Heart left ventricle (tissue), 13 donors: ENCODE measurements at regions not wholly inside any gene's neighbourhood (a gene's known extent, or its start where the extent isn't known, plus 50 kb on each side); places are given as distances from the start of the nearest gene placed in this dataset.

Experiments used
- CTCF ChIP-seq, 12 donors: fragments of 200-600 bp; sonication (generic) in 4 of 12; IDR thresholded peaks; one replicate each; pipeline versions ENCODE4 v1.5.0 to v1.8.0; 2018 to 2022; ENCODE audit warnings: antibody characterized with exemption in 12 of 12, mild to moderate bottlenecking in 5 of 12
- POLR2A ChIP-seq, 2 donors: fragments of 450-650 bp; IDR thresholded peaks; one replicate each; pipeline ENCODE4 v1.6.1; 2017; ENCODE audit warnings: antibody characterized with exemption in 2 of 2, mild to moderate bottlenecking in 2 of 2, moderate library complexity in 2 of 2
- donor health status: ischemic (EF 13 %, LVEDD 7.1; RV severe dilation, severe dysfunction).
- donor health status: DM: no; HTN: yes; CAD: no.
- donor health status: DM: no; HTN: no; CAD: no.
- donor health status: ischemic (EF 25% LVEDD 6.9; RV normal size, moderate dysfunction).
- donor health status: ischemic (EF 25% LVEDD 5.7; RV mildly dilated, moderate dysfunction).
- donor health status: ischemic (EF 35%, LVEDD 5.7; RV mildly dilated, moderate dysfunction).
- donor health status: nonischemic (EF 11% LVEDD 7.7; RV severe dilation, severe dysfunction).
- donor health status: DM: yes; HTN: yes; CAD: no.
- donor health status: PGD.
- donor health status: ischemic (EF 29% LVEDD 5.4; RV normal size, mild dysfunction).
- donor health status: nonischemic (EF 23%, LVEDD 6.1; RV moderate dilation, normal function).

- no peak for TF ChIP-seq CTCF (IDR thresholded peaks at IDR 0.05)
- TF ChIP-seq POLR2A (IDR thresholded peaks at IDR 0.05) = no peak
Measured at GRCh38 chr2:67218056-67218455, 179.1 kb upstream of the ETAA1 start.
